Glutamatergic neuron (in vitro differentiated cells): ENCODE measurements at regions not wholly inside any gene's neighbourhood (a gene's known extent, or its start where the extent isn't known, plus 50 kb on each side); places are given as distances from the start of the nearest gene placed in this dataset.

ENCODE experiments used
- DNase-seq: peaks from one replicate; pipeline ENCODE4 v3.0.0; 2022
- H3K27ac Mint-ChIP-seq: one replicate; pipeline ENCODE4 v1.8.0; 2020; ENCODE audit warnings: mild to moderate bottlenecking, mixed read lengths, inconsistent platforms; ENCODE audit not compliant: unreplicated experiment
- H3K27me3 Mint-ChIP-seq: one replicate; pipeline ENCODE4 v1.8.0; 2020; ENCODE audit warnings: mild to moderate bottlenecking, moderate library complexity, mixed read lengths, inconsistent platforms; ENCODE audit not compliant: unreplicated experiment
- H3K36me3 Mint-ChIP-seq: one replicate; pipeline ENCODE4 v1.8.0; 2020; ENCODE audit warnings: mild to moderate bottlenecking, mixed read lengths, inconsistent platforms; ENCODE audit not compliant: unreplicated experiment
- H3K4me1 Mint-ChIP-seq: one replicate; pipeline ENCODE4 v1.8.0; 2020; ENCODE audit warnings: mild to moderate bottlenecking, low read depth, mixed read lengths, inconsistent platforms; ENCODE audit not compliant: unreplicated experiment
- H3K4me3 Mint-ChIP-seq: one replicate; pipeline ENCODE4 v1.8.0; 2020; ENCODE audit warnings: mild to moderate bottlenecking, mixed read lengths, inconsistent platforms; ENCODE audit not compliant: unreplicated experiment
- H3K9me3 Mint-ChIP-seq: one replicate; pipeline ENCODE4 v1.8.0; 2020; ENCODE audit warnings: mild to moderate bottlenecking, moderate library complexity, mixed read lengths, inconsistent platforms; ENCODE audit not compliant: unreplicated experiment
- CTCF ChIP-seq: fragments of 200-600 bp; sonication (generic); IDR thresholded peaks from one replicate; pipeline ENCODE4 v1.5.0; 2021; ENCODE audit not compliant: partially characterized antibody, unreplicated experiment

- no peaks in the 10 kb centered on the region for H3K36me3 Mint-ChIP-seq
- TF ChIP-seq CTCF = no peak
- H3K4me3 Mint-ChIP-seq = no peak overlapping the region
- H3K27me3 Mint-ChIP-seq = peaks cover 6% of the 10 kb centered on the region
- H3K9me3 Mint-ChIP-seq = peaks cover 2% of the 10 kb centered on the region
- H3K4me1 Mint-ChIP-seq = peaks cover 16% of the 10 kb centered on the region
- no peak overlapping the region for H3K27ac Mint-ChIP-seq
- no peak for DNase-seq
Measured at GRCh38 chr13:44302233-44302632, 71.4 kb upstream of the SERP2 start.

GRCh38 chr13:44302940-44303575 lies 70.6 kb upstream of the SERP2 start:
- peaks cover 8% of the 10 kb centered on the region for H3K27me3 Mint-ChIP-seq
- H3K4me1 Mint-ChIP-seq = peaks cover 16% of the 10 kb centered on the region
- H3K9me3 Mint-ChIP-seq = peaks cover 2% of the 10 kb centered on the region
- DNase-seq = no peak
- H3K4me3 Mint-ChIP-seq = no peak overlapping the region
- no peaks in the 10 kb centered on the region for H3K36me3 Mint-ChIP-seq
- TF ChIP-seq CTCF = no peak
- H3K27ac Mint-ChIP-seq = no peak overlapping the region

GRCh38 chr13:44303681-44304432 lies 69.8 kb upstream of the SERP2 start:
- H3K9me3 Mint-ChIP-seq = peaks cover 2% of the 10 kb centered on the region
- no peak for DNase-seq
- H3K36me3 Mint-ChIP-seq = no peaks in the 10 kb centered on the region
- TF ChIP-seq CTCF = no peak
- H3K27me3 Mint-ChIP-seq = peaks cover 8% of the 10 kb centered on the region
- H3K27ac Mint-ChIP-seq = no peak overlapping the region
- no peak overlapping the region for H3K4me3 Mint-ChIP-seq
- peaks cover 16% of the 10 kb centered on the region for H3K4me1 Mint-ChIP-seq

- no peak for TF ChIP-seq CTCF
- DNase-seq = no peak
- peaks cover 8% of the 10 kb centered on the region for H3K27me3 Mint-ChIP-seq
- peaks cover 2% of the 10 kb centered on the region for H3K9me3 Mint-ChIP-seq
- H3K4me1 Mint-ChIP-seq = peaks cover 16% of the 10 kb centered on the region
- H3K36me3 Mint-ChIP-seq = no peaks in the 10 kb centered on the region
- H3K27ac Mint-ChIP-seq = no peak overlapping the region
- H3K4me3 Mint-ChIP-seq = no peak overlapping the region
Measured at GRCh38 chr13:44304433-44304725, 69.2 kb upstream of the SERP2 start.

- no peak for DNase-seq
- peaks cover 7% of the 10 kb centered on the region for H3K27me3 Mint-ChIP-seq
- no peaks in the 10 kb centered on the region for H3K36me3 Mint-ChIP-seq
- H3K4me1 Mint-ChIP-seq = peaks cover 22% of the 10 kb centered on the region
- no peak overlapping the region for H3K4me3 Mint-ChIP-seq
- no peak overlapping the region for H3K27ac Mint-ChIP-seq
- peaks cover 2% of the 10 kb centered on the region for H3K9me3 Mint-ChIP-seq
- TF ChIP-seq CTCF = no peak
Measured at GRCh38 chr13:44305286-44305685, 68.3 kb upstream of the SERP2 start.
